Mucosa of gallbladder (tissue), 1 donor: ENCODE measurements at regions not wholly inside any gene's neighbourhood (a gene's known extent, or its start where the extent isn't known, plus 50 kb on each side); places are given as distances from the start of the nearest gene placed in this dataset.

Experiments used
- DNase-seq: peaks from one replicate; pipeline ENCODE4 v3.0.0-alpha.2; 2020; ENCODE audit warnings: low spot score
- donor health status: DM: no; HTN: no; CAD: no.

GRCh38 chr10:10110844-10111490 lies 906.7 kb upstream of the CELF2 start:
- no peak for DNase-seq

GRCh38 chr10:10118131-10118530 lies 899.5 kb upstream of the CELF2 start:
- DNase-seq, result no peak

DNA sequence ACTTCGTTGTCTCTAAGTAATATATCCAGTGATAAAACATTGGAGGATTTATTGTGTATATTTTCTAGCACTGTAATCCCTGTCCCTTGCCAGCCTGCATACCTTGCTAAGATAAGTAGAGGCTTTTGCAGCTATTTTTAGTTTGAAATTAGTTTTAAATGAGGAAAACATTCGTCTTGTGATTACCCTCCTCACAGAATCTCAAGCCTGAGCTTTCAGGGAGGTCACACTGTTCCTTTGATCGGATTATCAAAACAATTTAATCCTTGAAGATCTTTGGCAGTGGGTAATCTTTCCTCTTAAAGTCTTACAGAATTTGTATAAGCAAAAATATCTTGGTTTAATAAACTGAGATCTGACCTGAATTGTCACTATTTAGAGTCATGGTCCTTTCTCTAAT lies 897.0 kb upstream of the CELF2 start:
- DNase-seq, result no peak

DNA sequence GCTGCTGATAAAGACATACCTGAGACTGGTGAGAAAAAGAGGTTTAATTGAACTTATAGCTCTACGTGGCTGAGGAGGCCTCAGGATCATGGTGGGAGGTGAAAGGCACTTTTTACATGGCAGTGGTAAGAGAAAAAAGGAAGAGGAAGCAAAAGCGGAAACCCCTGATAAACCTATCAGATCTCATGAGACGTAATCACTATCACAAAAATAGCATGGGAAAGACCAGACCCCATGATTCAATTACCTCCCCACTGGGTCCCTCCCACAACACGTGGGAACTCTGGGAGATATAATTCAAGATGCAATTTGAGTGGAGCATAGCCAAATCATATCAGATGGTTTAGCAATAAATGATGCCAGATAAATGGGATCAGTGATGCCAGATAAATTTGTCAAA lies 892.0 kb upstream of the CELF2 start:
- no peak for DNase-seq

GRCh38 chr10:10126218-10126617 lies 891.5 kb upstream of the CELF2 start:
- DNase-seq, result no peak

DNA sequence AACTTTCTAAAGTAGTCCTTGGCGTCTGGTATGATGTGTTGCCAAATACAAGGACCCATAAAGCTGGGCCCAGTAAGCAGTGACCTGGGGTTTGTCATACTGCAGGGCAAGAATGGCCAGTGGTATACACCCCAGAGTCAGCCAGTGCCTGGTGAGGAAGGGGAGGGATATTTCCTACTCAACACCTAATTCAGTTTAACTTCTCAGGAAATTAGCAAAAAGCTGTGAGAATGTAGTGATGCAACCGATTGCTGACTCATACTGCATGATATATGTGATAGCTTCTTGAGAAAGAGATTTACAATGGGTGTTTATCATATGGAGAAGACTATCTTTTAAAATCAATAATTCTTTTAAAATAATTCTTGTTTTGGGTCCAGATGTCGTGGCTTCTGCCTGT lies 889.3 kb upstream of the CELF2 start:
- no peak for DNase-seq

GRCh38 chr10:10130686-10131085 lies 887.0 kb upstream of the CELF2 start:
- DNase-seq, result no peak

DNA sequence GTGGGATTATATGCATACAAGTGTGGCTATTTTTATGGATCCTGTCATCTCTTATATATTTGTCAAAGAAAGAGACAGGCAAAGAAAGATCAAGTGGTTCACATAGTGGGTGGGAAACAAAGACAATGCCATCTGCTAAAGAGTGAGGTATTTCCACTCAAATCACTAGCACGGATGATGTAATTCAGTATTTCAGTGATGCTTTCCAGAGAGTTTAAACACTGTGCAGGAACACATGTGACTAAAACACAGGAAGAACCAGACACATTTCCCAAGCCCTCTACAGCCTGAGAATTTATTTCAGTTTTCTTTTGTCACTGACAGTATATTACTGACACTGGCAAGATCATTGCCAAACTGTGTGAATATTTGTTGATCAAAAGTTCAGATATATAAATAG lies 885.7 kb upstream of the CELF2 start:
- DNase-seq, result no peak

DNA sequence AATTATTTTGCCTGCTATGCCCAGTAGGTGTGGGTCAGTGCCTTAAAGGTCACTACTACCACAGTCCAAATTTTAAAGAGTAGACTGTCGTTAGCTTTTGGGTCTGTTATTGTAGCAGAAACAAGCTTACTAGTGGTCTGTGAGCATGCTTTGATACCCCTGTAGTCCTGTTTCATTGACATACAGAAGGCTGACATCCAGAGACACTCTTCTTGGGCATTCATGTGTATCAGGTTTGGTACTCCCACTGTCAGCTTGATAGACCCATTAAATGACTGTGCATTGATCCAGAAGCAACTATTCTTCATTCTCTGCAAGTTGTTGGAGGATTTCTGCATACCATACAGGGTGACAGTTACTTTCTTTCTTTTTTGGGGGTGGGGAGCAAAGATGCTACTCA lies 884.4 kb upstream of the CELF2 start:
- DNase-seq, result no peak

GRCh38 chr10:10138685-10139084 lies 879.0 kb upstream of the CELF2 start:
- no peak for DNase-seq

DNA sequence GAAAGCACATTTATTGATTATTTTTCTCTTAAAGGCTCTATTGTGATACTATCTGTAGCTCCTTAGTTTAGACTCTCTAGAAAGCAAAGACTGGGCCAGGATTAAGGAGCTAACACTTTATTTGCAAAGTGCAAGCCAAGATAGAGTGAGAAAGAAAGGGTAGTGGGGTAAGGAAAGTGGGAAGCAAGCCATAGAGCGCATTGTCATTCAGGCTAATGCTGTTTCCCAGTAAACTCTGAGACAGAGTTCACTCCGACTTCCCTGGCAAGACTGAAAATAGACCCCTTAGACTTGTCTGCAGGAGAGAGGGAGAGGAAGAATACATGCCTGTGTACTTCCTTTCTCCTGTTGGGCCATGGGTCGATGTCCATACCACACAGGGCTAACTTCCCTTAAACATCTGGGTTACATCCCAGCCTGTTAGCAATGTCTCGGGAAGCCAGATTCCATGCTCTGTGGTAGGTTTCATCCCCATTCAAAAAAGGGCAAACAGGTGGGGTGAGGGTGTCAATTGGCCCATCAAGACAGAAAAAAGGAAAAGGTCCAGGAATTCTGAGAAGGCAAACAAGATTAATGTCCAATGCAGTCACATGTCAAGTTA lies 875.8 kb upstream of the CELF2 start:
- no peak for DNase-seq

GRCh38 chr10:10146604-10147003 lies 871.1 kb upstream of the CELF2 start:
- DNase-seq, result no peak

- DNase-seq, result no peak
Observed at GRCh38 chr10:10149899-10150298, 867.8 kb upstream of the CELF2 start.

GRCh38 chr10:10156917-10157600 lies 860.6 kb upstream of the CELF2 start:
- no peak for DNase-seq

DNA sequence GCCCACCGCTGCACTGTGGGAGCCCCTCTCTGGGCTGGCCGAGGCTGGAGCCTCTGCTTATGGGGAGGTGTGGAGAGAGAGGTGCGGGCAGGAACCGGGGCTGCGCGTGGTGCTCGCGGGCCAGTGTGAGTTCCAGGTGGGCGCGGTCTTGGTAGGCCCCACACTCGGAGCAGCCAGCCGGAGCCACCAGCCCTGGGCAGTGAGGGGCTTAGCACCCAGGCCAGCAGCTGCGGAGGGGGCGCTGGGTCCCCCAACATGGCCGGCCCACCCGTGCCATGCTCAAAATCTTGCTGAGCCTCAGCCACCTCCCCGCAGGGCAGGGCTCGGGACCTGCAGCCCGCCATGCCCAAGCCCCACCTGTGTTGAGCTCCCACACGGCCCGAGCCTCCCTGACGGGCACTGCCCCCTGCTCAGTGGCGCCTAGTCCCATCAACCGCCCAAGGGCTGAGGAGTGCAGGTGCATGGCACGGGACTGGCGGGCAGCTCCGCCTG lies 856.8 kb upstream of the CELF2 start:
- DNase-seq, result no peak

GRCh38 chr10:10164848-10165247 lies 852.8 kb upstream of the CELF2 start:
- no peak for DNase-seq

- no peak for DNase-seq
Observed at GRCh38 chr10:10165415-10165814, 852.3 kb upstream of the CELF2 start.

DNA sequence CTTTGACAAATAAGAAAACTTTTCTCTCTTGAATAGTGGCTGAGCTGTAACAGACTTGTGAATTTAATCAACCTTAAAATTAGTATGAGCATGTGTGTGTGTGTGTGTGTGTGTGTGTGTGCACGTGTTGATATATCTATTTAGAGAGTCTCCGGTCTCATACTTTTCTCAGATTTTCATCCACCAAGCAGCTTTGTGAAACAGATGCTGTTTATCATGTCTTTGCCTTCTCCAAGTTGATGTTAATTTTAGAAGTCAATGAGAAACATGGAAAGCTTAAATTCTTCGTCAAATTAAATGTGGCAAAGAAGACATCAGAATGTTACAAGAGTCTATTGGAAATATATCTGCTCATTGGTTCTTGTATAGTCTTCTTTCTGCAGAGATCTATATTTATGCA lies 839.2 kb upstream of the CELF2 start:
- DNase-seq, result no peak

GRCh38 chr10:10193848-10194247 lies 823.8 kb upstream of the CELF2 start:
- DNase-seq, result no peak

GRCh38 chr10:10196701-10197100 lies 821.0 kb upstream of the CELF2 start:
- DNase-seq, result no peak

- no peak for DNase-seq
Observed at GRCh38 chr10:10197423-10197822, 820.2 kb upstream of the CELF2 start.

- DNase-seq, result no peak
Observed at GRCh38 chr10:10198363-10198762, 819.3 kb upstream of the CELF2 start.

- no peak for DNase-seq
Observed at GRCh38 chr10:10204415-10204814, 813.3 kb upstream of the CELF2 start.
